Middle frontal gyrus (tissue), 1 donor: ENCODE measurements at regions not wholly inside any gene's neighbourhood (a gene's known extent, or its start where the extent isn't known, plus 50 kb on each side); places are given as distances from the start of the nearest gene placed in this dataset.
"Not testable (repeated sequence)": the region's sequence is repeated elsewhere in the genome, so short reads cannot be mapped to it uniquely, and the experiment has no call there.

Experiments used
- DNase-seq: peaks from one replicate; pipeline ENCODE4 v3.0.0-alpha.2; 2015; ENCODE audit warnings: low spot score; ENCODE audit errors: extremely low spot score

DNA sequence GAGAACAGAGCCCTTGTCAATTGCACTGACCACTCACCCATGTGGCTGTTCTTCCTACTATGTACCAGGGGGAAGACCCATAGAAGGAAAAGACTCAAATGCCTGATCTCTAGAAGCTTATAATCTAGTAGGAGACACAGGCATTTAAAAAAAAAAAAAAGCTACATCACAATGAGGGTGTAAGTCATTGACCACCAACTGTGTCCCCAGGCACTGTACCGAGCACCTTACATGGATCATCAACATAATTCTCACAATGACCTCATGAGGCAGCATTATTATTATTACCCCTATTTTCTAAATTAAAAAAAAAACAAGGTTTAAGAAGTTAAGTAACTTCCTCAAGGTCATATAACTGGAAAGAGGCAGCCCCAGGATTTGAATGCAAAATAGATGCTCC is 247.4 kb downstream of the SHOX2 start:
- DNase-seq, result no peak

GRCh38 chr3:157857440-157857839 is 248.8 kb downstream of the SHOX2 start:
- DNase-seq, result no peak

DNA sequence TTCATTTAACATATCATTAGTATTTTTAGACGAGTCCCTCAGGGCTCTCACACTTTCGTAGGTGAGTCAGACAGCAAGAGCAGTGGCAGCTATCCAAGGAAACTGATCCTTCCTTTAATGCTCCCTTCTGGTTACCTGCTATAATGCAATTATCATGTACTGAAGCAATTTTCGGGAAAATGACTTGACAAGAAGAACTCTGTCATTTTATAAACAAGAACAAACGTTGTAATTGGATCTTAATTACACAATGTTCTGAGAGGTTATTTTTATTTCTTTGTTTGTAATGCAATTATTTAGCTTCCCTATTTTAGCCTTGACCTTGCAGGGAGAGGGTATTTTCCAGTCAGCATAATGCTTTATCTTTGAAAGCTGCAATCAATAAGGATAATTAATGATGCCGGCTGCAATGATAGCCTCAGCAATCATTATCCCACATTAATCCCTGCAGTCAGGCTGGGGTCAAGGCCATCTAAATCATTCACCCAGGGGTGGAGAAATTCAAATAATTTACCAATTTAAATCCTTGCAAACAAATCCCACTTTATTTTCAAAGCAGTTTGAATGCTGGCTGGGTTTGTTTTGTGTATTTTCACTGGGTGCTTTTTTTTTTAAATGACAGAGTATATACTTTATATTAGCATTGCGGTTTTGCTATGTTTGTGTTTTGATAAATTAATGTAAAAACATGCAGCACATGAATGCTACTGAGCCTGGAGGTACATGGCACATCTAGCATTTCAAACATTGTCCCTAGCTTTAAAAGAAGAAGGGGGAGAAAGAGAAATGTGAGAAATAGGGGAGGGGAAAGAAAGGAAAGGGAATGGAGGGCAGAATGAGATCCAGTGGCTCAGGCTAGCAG is 249.9 kb downstream of the SHOX2 start:
- DNase-seq, result no peak

GRCh38 chr3:157845839-157846238 is 260.4 kb downstream of the SHOX2 start:
- DNase-seq, result not testable (repeated sequence)

- DNase-seq, result no peak
Observed at GRCh38 chr3:157844800-157845565, 261.2 kb downstream of the SHOX2 start.

GRCh38 chr3:157844216-157844615 is 262.0 kb downstream of the SHOX2 start:
- no peak for DNase-seq

DNA sequence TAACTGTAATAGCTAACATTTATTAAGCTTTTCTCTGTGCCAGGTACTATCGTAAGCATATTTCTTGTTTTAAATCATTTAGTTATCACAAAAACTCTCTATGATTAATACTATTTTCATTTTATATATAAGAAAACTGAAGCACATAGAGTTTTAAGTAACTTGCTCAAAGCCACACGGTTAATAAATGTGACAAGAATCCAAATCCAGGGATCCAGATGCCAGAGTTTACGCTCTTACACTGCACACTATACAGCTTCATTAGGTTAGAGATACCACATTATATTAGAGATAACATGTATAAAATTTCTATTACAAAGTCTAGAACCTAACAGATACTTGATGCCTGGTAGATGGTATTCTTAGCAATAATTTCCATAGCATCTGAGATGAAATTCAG is 265.2 kb downstream of the SHOX2 start:
- DNase-seq, result no peak

DNA sequence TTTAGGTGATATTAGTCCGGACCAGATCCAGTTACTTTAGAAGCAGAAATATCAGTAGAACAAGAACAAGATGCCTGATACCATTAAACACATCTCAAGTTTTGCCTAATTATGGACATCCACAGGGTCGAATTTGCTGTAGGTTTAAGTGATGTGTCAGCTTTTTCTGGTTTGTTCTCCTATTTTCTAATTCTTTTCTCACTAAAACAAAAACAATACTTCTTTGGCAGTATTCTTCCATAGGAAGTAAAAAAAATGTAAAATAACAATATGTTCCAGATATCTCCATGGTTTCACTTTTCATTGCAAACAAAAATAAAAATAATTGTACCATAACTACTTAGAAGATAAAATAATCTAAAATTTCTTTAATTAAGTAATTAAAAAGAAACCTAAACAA is 265.7 kb downstream of the SHOX2 start:
- no peak for DNase-seq

GRCh38 chr3:157838457-157838856 is 267.8 kb downstream of the SHOX2 start:
- DNase-seq, result no peak

GRCh38 chr3:157837336-157837735 is 268.9 kb downstream of the SHOX2 start:
- DNase-seq, result no peak

DNA sequence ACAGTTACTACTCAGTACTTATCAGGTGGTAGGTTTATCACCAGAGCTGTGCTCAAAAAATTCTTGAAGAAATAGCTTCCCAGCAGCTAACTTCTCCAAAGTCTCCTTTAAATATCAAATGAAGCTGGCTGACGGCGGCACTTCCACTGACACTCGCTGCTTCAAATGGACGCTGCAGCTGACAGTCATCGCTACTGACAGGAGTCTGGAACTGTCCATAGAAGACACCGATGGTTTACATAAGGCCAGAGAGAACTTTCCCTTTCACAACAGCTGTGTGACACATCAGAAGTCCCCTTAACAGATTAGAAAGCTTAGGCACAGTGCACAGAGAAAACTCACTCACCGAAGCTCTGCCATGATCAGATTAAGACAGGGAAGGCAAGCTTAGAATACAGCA is 270.2 kb downstream of the SHOX2 start:
- DNase-seq, result no peak

DNA sequence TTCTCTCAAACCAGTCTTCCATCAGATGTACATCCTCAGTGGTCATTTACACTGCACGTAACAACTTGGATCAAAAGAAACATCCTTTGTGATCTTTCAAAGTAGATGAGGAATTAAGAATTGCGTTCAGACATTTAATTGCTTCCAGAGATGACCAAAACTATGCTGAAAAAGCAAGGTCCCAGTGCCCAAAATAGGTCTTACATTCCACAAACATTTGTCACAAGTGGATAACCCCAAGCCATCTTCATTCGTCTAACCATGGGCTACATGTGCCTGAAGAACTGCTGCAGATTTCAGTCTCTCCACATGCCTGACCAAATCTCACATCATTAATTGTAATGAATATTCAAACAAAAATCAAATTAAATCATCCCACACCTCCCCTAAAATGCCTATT is 273.6 kb downstream of the SHOX2 start:
- no peak for DNase-seq

DNA sequence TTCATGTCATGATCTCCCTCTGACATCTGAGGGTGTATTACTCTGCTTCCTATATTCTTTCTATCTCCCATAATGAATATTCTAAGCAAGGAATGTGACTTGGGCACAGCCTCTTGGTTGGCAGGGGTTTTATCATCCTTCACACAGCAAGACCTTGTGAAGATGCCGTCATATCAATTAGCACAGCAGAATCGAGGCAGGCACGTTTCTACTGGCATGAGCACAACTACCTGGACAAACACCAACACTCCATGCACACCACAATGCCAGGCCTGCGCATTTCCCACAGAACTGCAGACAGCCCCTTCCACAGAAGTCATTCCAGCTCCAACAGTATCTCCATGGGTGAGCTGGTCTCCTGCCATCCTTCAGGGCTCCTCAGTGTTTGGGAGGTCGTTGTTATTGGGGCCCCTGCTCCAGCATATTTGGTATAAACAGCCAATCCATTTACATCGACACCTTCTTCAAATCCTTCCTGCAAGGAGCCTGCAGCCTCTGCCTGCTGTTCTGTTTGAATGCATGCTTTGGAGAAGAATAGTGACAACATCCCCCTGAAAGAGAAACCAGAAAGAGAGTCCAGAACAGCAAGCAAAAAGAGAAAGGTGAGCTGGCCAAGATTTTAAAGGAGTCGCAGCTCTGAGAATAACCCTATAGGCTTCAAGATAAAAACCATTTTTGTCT is 275.5 kb downstream of the SHOX2 start:
- DNase-seq, result no peak

DNA sequence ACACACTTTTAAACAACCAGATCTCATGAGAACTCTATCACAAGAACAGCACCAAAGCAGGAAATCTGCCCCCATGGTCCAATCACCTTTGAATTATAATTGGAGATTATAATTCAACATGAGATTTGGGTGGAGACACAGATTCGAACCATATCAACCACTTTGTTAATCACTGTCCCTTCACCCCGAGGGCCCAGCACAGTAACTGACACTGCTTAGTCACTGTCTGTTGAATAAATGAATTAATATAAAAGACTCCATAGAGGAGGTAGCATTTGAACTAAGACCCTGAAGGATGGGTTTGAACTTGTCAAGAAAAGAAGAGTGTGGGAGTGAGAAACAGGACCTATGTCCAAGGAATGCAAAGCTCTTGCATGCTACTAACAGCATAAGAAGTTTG is 276.4 kb downstream of the SHOX2 start:
- DNase-seq, result no peak

GRCh38 chr3:157824281-157824680 is 281.9 kb downstream of the SHOX2 start:
- DNase-seq, result no peak

- no peak for DNase-seq
Observed at GRCh38 chr3:157823050-157823449, 283.2 kb downstream of the SHOX2 start.

DNA sequence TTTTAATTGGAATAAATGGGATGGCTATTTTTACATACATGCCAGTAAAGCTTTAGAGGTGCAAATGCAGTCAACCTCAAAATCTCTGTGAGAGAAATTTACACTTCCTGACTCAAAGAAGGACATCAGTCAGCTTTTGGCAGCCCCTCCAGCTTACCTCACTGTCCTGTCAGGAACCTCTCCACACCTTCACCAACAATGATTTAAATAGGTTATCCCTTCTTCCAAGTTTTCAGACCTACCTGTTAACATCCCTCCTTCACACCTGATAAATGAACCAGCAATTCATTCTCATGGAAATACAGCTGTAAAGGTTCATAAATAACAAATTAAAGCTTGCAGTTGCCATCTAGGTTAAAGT is 286.1 kb downstream of the SHOX2 start:
- no peak for DNase-seq

GRCh38 chr3:157819270-157820156 is 286.7 kb downstream of the SHOX2 start:
- DNase-seq, result no peak

GRCh38 chr3:157816896-157817295 is 289.3 kb downstream of the SHOX2 start:
- DNase-seq, result no peak

GRCh38 chr3:157816296-157816695 is 289.9 kb downstream of the SHOX2 start:
- DNase-seq, result no peak

DNA sequence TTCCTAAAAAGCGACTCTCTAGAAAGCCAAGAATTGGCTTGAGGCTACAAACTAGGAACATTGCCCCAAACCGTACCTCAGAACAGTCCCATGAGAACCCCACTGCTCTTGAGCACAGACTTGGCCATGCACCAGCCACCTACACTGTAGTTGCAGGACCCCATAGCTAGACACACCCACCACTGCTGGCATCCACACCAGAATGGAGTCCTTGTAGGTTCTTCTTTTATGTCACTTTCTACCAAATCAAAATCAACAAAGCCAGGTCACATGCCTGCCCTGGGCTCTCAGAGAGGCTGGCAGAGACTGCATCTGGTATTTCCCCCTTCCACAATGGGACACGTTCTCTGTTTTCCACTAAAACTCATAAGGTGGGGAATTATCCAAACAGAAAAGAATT is 290.5 kb downstream of the SHOX2 start:
- DNase-seq, result no peak
